HG03135 (cell line): ENCODE measurements at regions not wholly inside any gene's neighbourhood (a gene's known extent, or its start where the extent isn't known, plus 50 kb on each side); places are given as distances from the start of the nearest gene placed in this dataset.
"Not testable (repeated sequence)": the region's sequence is repeated elsewhere in the genome, so short reads cannot be mapped to it uniquely, and the experiment has no call there.

ENCODE experiments used
- ATAC-seq: cut with Tn5 transposase; IDR thresholded peaks from one replicate; pipeline ENCODE4 v1.9.1; 2021; ENCODE audit warnings: mild to moderate bottlenecking, moderate library complexity; ENCODE audit not compliant: unreplicated experiment

DNA sequence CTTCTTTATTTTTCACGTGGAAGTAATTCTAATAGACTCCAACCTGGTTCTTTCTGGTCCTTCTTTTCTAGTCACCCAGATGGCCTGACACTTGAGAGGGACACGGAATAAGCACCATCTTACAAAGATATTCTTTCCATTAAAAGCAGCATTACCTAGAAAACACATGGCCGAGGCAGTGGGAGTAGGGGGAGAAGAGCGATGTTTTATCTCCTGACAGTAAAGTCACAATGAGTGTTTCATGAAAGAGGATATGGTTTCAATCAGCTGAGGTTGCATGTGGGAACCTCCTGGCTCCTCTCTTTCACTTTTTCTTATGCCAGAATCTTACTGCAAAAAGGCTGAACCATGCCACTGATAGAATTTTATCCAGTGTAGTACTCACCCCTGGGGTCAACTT lies 288.8 kb upstream of the SPAG17 start:
- ATAC-seq, result no peak

DNA sequence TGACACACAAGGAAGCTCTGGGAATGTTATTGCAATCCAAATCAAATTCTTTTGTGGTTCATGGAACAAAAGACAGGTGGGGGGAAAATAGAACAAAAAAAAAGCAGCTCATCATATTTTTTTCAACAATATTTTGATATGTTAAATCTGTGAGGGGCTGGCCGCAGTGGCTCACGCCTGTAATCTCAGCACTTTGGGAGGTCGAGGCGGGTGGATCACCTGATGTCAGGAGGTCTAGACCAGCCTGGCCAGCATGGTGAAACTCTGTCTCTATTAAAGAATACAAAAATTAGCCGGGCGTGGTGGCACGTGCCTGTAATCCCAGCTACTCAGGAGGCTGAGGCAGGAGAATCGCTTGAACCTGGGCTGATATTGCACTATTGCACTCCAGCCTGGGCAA lies 279.4 kb upstream of the SPAG17 start:
- not testable (repeated sequence) for ATAC-seq

DNA sequence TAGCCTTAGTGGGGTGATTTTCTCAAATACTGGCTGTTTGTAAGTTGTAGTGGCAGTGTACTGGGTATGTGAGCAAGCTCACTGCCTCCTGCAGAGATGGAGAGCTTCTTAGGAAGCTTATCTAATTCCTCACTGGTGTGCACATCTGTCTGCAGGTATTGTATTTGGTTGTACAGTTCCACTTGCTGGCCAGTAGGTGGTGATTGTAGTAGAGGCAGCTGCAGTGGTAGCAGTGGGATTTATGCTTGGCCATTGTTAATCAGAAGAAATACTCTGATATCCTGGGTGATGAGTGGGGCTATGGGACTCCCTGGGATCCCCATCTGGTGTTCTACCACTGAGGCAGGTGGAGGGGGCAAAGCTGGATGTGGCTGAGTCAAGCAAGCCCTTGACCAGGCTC lies 276.1 kb upstream of the SPAG17 start:
- no peak for ATAC-seq

DNA sequence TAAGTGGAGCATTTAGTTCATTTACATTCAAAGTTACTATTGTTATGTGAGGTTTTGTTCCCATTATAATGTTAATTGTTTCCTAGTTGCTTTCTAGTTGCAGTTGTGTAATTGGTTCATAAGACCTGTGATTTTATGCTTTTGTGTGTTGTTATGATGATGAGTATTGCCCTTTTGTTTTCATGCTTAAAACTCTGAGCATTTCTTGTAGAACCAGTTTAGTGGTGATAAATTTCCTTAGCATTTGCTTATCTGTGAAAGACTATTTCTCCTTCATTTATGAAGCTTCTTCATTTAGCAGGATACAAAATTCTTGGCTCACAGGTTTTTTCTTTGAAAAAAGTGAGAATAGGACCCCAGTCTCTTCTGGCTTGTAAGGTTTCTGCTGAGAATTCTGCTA lies 274.8 kb upstream of the SPAG17 start:
- ATAC-seq, result no peak

DNA sequence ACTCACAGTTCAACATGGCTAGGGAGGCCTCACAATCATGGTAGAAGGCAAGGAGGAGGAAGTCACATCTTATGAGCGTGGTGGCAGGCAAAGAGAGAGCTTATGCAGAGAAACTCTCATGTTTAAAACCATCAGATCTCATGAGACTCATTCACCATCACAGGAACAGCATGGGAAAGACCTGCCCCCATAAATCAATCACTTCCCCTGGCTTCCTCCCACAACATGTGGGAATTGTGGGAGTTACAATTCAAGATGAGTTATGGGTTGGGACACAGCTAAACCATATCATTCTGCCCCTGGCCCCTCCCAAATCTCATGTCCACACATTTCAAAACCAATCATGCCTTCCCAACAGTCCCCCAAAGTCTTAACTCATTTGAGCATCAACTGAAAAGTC lies 268.8 kb upstream of the SPAG17 start:
- ATAC-seq, result not testable (repeated sequence)

DNA sequence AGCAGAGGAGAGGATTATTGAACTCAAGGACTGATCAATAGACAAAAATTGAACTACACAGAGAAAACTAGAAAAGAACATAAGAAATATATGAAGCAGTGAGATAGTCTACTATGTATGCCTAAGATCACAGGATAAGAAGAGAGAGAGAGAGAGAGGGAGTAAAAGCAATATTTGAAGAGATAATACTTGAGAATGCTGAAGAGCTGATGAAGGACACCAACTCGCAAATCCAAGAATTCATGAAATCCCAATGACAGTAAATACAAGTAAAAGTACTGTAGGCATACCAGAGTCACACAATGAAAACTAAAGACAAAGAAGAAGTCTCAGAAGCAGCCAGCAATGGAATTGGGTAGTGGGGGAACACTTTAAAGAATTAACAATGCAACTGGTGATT lies 260.1 kb upstream of the SPAG17 start:
- ATAC-seq, result no peak

DNA sequence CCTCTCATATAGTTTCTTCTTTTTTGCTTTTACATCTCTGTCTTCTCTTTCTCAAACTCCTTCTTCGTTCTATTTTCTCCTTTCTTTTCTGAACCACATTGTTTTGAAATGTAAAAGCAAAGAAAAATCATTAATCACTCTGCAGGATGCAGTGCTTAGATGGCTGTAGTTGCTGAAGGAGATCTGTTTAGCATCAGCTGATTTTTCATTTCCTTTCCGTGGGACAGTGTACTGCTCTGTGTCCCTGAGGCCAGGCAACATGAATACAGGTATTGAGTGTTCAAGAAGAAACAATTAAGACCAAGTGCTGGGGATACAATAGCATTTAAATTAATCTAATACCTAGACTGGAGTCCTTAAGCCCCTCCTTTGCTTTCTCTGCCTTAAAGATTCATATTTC lies 257.2 kb upstream of the SPAG17 start:
- ATAC-seq, result no peak

DNA sequence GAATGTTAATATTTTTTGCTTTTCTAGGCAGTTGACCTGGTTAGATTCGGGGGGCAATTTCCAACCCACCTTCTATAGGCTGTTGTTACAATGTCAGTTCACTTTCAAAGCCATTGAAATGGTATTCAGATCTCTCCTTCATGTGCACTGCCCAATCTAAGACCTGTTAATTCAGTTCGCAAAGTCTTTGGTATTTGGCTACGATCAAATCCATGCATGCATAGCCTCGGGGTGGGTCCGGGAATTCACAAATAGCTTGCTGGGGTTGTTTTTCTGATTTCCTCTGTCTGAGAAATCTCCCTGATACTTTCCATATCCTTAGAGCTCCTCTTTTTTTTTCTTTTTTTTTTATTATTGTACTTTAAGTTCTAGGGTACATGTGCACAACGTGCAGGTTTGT lies 252.6 kb upstream of the SPAG17 start:
- no peak for ATAC-seq

DNA sequence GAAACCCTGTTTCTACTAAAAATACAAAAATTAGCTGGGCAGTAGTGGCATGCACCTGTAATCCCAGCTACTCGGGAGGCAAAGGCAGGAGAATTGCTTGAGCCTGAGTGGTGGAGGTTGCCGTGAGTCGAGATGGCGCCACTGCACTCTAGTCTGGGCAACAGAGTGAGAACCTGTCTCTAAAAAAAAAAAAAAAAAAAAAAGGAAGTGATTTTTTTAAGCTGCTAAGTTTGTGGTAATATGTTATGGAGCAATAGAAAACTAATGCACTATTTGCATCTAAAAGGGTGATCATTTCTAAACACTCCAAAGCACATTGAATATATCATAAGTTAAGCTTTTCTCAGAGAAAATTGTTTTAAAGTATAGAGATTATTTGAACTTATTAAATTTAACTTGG lies 244.8 kb upstream of the SPAG17 start:
- no peak for ATAC-seq

DNA sequence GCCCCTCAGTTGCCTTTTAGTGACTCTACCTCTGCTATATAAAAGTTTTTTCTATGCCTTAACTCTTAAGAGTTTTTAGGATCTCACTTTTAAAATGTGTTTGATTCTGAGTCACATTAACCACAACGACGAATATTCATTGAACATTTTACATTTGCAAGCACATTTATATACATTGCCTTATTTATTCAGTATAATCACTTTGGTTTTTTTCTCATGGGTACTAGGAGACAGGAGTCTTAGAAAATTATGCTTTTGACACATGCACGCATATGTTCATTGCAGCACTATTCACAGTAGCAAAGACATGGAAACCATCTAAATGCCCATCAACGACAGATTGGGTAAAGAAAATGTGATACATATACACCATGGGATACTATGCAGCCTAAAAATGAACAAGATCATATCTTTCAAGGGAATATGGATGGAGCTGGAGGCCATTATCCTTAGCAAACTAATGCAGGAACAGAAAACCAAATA lies 236.9 kb upstream of the SPAG17 start:
- no peak for ATAC-seq

DNA sequence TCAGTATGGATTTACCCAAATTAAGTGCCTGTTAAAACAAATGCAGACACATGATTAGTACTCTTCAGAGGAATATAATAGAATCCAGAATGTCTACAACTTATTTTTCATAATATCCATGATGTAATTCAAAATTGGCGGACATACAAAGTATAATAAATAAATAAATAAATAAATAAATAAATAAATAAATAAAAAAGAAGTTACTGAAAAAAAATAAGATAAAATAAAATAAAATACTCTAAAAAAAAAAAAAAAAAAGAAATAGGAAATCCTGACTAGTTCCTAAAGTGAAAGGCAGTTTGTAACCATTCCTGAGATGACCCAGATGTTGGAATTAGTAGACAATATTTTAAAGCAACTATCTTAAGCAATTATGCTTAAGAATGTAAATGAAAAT lies 219.0 kb upstream of the SPAG17 start:
- no peak for ATAC-seq

DNA sequence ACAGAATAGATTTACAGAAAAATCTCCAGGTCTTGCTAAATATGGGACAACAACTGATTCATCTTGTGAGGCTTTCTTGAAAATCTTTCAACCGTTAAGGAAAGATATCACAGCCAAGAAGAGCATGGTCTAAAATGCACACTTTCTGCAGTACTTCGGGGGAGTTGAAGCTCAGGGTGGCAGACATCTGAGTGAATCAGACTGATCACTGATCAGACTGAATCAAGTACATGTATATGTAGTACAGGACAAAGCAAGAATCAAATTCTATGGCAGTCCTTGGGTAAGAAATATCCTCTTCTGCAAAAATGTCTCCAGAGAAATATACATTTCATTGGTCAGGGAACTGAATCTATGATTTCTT lies 212.4 kb upstream of the SPAG17 start:
- no peak for ATAC-seq

DNA sequence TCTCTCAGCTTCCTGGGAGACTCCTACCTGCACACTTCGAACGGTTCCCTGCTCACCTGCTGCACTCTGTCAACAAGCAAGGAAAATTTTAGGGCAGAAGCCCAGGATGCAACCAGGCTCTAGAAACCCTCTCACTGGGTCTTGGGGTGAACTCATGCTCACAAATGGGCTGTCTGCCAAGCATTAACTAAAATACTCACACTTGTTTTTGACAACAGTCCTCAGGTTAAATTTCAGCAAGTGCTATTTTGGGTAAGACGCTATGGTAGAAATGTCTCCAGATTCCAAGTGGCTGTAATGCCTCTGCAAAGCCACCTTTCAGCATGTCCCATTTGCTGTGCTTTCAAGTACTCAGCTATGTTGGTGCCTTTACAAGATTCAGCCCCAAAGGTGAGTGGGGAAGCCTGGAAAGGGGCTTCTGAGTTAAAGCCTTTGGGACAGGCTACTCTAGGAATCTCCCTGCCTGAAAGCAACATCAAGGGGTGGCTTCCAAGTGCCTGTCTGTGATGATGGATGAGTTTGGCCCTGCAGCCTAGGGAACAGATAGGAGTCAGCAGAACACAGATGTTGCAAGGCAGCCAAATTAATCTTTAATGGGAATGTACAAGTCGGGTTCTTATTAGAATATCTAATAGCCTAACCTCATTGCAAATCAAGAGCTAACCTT lies 211.9 kb upstream of the SPAG17 start:
- no peak for ATAC-seq

DNA sequence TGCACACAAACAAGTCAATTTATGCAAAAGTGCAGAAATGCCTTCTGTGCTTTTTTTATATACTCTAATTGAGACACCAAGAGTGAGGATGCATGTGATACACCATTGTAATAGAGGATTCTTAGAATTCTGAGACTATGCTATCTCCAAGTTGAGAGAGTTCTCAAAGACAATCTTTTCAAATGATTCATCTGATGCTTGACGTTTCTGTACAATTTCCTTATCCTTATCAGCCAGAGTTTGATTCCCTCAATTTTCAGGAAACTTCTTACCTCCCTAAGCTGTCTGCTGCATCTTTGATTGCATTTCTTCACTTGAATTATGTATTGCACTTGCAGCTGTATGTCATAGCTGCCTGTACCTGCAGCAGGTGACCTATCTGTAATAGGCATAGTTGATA lies 211.3 kb upstream of the SPAG17 start:
- ATAC-seq, result no peak

DNA sequence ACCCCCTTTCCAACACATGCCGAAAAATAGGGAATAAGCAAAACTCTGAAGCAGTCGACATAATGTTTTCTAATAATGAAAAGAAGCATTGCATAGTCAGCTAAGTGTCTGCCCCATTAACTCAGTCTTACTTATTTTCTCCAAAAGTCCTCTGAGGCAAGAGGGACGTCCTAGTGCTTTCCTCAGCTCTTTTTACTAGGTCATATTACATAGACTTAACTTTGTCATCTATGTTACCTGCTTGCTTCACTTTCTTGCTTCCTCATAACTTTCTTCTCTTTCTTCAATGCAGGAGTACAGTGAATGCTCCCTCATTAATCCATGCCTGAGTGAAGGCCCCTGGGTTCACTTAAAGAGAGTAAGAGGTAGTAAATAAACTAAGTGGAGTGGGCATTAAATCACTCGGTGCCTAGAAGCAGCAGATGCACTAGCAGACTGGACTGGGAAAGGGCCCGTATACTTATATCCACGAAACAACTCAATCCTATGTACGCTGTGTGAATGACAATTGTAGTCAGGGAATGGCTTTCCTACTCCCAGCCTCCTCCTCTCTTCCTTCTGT lies 210.5 kb upstream of the SPAG17 start:
- no peak for ATAC-seq

DNA sequence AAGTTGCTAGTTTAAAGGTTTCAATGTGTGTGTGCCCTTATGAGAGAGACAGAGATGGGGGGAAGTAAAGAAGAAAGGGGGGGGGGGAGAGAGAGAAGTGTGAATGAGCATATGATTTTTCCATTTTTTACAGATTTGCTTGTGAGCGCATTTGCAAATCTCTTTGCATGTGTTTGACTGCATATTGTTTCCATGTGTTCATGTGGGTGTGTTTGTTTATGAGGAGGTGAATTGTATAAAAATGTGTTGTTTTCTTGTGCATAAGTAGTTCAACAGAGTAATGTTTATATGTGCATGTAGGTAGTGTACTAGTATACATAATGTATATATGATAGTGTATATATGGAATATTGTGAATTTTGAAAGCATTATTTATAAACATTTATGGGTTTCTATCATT lies 205.9 kb upstream of the SPAG17 start:
- no peak for ATAC-seq

DNA sequence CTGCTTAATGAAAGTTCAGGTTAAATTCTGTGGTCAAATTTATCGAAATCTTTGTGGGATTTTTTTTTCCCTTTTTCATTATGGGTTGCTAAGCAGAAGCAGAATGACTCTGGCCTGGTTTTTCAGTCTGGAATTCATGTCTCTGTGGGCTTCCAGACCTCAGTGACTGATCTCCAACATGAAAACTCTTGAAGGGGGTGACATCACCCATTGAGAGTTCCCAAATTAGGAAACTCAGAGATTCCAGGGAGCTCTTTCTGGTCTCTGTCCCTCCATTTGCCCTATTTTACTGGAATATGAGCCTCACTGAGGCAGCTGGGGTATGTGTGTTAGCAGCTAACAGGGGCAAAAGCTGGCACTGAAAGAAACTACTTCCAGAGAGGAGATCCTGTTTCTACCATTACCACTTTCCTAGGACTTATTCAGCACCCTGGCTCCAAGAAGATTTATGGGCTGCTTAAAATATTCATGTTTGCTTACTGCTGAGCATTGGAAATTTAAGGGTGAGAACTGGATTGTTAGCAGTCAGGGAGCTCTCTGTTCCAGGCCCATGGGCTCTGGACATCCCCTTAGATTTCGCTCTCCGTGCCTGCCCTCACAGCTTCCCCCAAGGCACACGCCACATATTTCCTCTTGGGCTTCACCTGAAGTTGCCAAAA lies 203.4 kb upstream of the SPAG17 start:
- no peak for ATAC-seq

DNA sequence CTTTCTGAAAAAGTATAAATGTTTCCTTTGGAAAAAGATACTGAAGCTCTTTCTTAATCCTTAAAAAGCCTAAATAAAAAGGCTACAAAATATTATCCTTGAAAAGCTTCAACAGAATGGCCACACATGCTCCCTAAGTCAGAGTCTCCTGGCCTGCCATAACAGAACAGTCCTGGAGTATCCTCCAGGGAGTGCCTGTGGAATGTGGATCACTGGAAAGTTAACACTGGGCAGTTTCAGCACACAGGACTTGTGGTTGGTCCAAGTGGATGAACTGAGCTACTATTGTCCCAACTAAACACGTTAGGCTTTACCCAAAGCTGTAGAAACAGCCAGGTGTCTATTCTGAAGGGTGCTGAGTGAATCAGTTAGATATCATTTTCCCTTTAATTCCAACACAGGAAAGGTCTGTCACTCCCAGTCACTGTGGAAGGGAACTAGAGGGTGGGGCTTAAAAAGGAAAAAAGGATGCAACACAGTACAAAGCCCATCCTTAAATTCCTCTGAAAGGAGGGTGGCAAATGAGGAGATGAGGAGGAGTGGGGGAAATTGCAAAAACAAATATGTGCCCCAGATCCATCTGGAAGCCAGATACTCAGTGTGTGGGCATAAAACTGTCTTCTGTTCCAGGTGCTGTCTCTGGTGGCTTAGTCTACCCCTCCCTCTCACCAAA lies 196.3 kb upstream of the SPAG17 start:
- no peak for ATAC-seq

DNA sequence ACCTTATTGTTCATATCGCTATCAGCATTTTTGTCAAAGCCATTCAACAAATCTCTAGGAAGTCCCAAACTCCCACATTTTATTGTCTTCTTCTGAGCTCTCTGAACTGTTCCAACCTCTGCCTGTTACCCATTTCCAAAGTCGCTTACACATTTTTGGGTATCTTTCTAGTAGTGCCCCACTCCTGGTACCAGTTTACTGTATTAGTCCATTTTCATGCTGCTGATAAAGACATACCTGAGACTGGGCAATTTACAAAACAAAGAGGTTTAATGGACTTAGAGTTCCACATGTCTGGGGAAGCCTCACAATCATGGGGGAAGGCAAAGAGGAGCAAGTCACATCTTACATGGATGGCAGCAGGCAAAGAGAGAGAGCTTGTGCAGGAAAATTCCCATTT lies 192.2 kb upstream of the SPAG17 start:
- ATAC-seq, result not testable (repeated sequence)

DNA sequence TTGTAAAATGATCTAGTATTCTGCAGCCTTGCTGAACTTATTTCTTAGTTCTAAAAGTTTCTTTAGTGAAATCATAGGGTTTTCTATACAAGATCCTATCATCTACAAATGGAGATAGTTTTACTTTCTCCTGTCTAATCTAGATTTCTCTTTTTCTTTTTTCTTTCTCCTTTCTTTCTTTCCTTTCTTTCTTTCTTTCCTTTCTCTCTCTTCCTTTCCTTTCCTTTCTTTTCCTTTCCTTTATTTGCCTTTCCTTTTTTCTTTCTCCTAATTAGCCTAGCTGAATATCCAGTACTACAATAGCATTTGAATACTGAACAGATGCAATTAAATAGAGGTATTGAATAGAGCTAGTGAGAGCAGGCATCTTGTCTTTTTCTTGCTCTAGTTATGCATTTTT lies 186.6 kb upstream of the SPAG17 start:
- no peak for ATAC-seq

DNA sequence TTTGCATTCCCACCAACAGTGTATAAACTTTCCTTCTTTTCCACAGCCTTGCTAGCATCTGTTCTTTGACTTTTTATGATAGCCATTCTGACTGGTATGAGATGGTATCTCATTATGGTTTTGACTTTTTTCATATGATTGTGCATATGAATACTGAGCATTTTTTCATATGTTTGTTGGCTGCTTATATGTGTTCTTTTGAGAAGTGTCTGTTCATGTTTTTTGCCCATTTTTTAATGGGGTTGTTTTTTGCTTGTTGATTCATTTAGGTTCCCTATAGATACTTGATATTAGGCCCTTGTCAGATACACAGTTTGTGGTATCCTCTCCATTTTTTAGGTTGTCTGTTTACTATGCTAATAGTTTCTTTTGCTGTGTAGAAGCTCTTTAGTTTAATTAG lies 185.8 kb upstream of the SPAG17 start:
- ATAC-seq, result no peak

DNA sequence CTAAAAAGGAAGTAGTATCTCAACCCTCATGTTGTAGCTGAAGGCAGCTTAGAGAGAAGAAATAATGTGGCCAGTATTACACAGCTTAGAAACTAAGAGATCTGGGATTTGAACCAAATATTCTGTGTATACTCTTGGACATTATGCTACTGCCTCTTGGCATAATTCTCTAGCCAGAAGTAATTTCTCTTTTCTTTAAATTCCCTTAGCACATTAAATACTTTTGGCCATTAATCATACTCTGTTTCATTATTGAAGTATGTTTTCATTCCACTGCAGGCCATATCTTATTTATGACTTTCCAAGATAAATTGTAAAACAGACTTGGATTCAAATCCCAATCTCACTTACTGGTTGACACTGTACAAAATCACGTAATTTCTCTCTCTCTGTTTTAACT lies 181.3 kb upstream of the SPAG17 start:
- ATAC-seq, result no peak
